ENCODE measurements at regions not wholly inside any gene's neighbourhood (a gene's known extent, or its start where the extent isn't known, plus 50 kb on each side); places are given as distances from the start of the nearest gene placed in this dataset.

GRCh38 chr5:152739916-152740315, 334.8 kb upstream of the NMUR2 start:
- no peak for TF ChIP-seq CTCF (IDR thresholded peaks at IDR 0.05)
- no peak for TF ChIP-seq POLR2A (IDR thresholded peaks at IDR 0.05)

All from Peyer's patch (tissue), 4 donors.